ENCODE measurements at regions not wholly inside any gene's neighbourhood (a gene's known extent, or its start where the extent isn't known, plus 50 kb on each side); places are given as distances from the start of the nearest gene placed in this dataset. TPM values are rescaled to one million over a fixed set of nuclear protein-coding genes. Genes with fewer than 3 reads are reported as not detected.

DNA sequence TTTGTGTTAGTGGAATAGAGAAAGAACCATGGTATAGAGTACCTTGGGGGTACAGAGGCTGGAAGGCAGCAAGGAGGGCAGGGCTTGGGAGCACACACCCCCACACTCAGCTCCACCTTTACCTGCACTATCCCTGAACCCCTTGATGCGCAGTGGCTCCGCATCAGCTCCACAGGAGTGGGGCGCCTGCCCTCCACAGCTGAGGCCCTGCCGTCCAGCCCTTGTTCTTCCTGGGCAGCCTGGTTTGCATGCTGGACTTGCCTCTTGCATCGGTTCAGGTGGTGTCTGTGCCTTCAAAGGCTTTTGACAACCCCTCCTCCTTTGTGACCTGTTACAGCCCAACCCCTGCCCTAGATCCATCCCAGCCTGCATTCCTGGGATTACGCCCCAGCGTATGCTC, 52.6 kb upstream of the ZNF32 start:
- H3K4me3 ChIP-seq (ENCODE audit: low read depth, low read length) = no peak overlapping the region
- no peaks in the 10 kb centered on the region for H3K27me3 ChIP-seq (ENCODE audit: control insufficient read depth, insufficient read depth, low read length)
- DNase-seq (ENCODE audit: low read depth in 4 of 6, low spot score in 6 of 6) = no peak
- 100% methylated on average over 5 of the region's 7 CpGs for WGBS (ENCODE audit: insufficient coverage)
- no peaks in the 10 kb centered on the region for H3K9me3 ChIP-seq (ENCODE audit: control insufficient read depth, insufficient read depth, low read length)
- H3K36me3 ChIP-seq (ENCODE audit: control insufficient read depth, insufficient read depth, low read length) = no peaks in the 10 kb centered on the region
- peaks cover 4% of the 10 kb centered on the region for H3K4me1 ChIP-seq (ENCODE audit: control insufficient read depth, insufficient read depth, low read length)
- H3K27ac ChIP-seq (ENCODE audit: low read depth, low read length) = no peak overlapping the region

DNA sequence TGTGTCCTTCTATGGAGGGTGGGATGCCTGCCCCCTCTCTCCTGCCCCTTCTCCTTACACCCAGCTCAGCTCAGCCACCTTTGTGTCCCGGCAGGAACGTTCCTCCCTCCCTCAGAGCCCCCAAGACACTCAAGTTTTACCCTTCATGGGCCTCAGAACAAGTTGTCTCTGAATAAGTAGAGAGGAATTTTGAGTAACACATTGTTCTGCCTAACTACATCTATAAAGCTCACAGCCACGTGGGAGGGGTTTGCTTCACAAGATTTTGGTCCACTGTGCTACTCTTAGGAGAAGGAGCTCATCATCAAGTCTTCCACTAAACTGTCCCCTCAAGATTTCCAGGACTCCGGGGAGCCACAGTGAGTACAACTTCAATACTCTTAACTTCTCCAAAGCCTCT, 51.6 kb upstream of the ZNF32 start:
- Histone ChIP-seq H3K27me3 (ENCODE audit: control insufficient read depth, insufficient read depth, low read length) (no peaks in the 10 kb centered on the region), H3K4me1 (ENCODE audit: control insufficient read depth, insufficient read depth, low read length) (no peaks in the 10 kb centered on the region), H3K27ac (ENCODE audit: low read depth, low read length) (no peak overlapping the region), H3K36me3 (ENCODE audit: control insufficient read depth, insufficient read depth, low read length) (no peaks in the 10 kb centered on the region), H3K9me3 (ENCODE audit: control insufficient read depth, insufficient read depth, low read length) (no peaks in the 10 kb centered on the region), H3K4me3 (ENCODE audit: low read depth, low read length) (no peak overlapping the region)
- WGBS (ENCODE audit: insufficient coverage) = 80% methylated on average over 1 of the region's 4 CpGs
- DNase-seq (ENCODE audit: low read depth in 4 of 6, low spot score in 6 of 6) = peak in 1 of 6 donors; percentile 47

DNA sequence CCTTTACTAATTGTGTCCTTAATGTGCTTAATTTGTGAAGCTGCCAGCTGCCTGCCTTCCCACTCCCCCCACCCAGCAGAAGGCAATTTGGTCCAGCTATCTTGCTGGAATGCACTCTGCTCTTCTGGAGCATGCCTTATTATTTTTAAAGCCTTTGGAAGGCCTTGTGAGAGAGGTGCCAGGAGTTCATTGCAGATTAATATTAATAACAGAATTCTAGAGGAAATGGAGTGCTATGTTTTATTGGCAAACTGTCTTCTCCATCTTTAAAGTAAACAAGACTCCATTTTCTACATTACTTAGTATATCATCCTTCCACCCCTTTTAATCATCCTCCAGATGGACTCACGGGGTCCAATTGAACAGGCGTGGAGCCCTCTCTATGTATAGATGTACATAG, 50.8 kb upstream of the ZNF32 start:
- Histone ChIP-seq H3K4me3 (ENCODE audit: low read depth, low read length) (no peak overlapping the region), H3K4me1 (ENCODE audit: control insufficient read depth, insufficient read depth, low read length) (no peaks in the 10 kb centered on the region), H3K27ac (ENCODE audit: low read depth, low read length) (no peak overlapping the region), H3K9me3 (ENCODE audit: control insufficient read depth, insufficient read depth, low read length) (no peaks in the 10 kb centered on the region), H3K36me3 (ENCODE audit: control insufficient read depth, insufficient read depth, low read length) (no peaks in the 10 kb centered on the region), H3K27me3 (ENCODE audit: control insufficient read depth, insufficient read depth, low read length) (no peaks in the 10 kb centered on the region)
- no CpG with 5 or more reads among the region's 2 CpGs for WGBS (ENCODE audit: insufficient coverage)
- DNase-seq (ENCODE audit: low read depth in 4 of 6, low spot score in 6 of 6) = peak in 1 of 6 donors; percentile 43

Small RNAs in the stretch of these regions (small RNA-seq; reads per million reads assigned to genes)
- gene UQCRHP3 (ENCODE audit: low replicate concordance) = not detected

All from spinal cord (tissue), 10 donors.